Hematopoietic multipotent progenitor cell treated with erythropoietin and hydrocortisone succinate and interleukin-3 and kit ligand, for 4 days (in vitro differentiated cells): ENCODE measurements at regions not wholly inside any gene's neighbourhood (a gene's known extent, or its start where the extent isn't known, plus 50 kb on each side); places are given as distances from the start of the nearest gene placed in this dataset.

Source experiments
- DNase-seq: peaks from one replicate; pipeline ENCODE4 v3.0.0-alpha.2; 2015

GRCh38 chr13:26929971-26930730, 169.6 kb upstream of the GPR12 start:
- DNase-seq = peak; percentile 83

- no peak for DNase-seq
Observed at GRCh38 chr13:26927511-26927910, 166.9 kb upstream of the GPR12 start.

GRCh38 chr13:26926371-26926770, 165.8 kb upstream of the GPR12 start:
- DNase-seq = no peak

DNA sequence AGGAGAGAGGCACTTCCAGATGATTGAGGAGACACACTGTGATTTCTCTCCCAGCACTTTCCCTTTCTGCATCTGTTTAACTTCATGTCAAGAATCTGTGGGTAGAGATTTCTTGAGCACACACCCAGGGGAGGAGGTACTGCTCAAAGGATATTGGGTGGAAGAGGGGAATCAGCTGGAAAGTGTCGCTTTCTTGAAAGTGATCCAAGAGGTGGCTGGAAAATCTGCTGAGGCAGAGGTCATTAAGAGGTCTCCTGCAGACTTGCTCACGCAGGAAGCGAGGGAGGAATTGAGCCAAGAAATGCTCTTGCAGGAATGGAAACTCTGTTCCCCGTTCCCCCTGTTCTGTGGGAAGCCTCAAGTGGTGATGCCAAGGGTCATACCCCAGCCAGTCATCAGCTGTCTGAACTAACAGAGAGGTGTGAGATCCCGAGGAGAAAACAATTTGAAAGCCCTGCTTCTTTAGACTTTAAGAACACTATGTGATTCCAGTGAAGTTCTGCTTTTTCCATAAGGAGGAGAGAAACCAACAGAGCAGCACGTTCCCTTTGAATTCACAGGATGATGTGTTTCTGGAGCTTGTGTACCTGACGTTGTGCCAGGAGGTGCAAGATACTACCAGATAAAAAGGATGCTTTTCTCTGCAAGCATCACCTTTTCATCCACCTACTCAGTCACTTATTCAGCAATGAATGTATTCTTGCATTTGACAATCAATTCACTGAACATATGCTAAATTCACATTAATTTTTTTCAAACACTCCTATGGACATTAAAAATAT, 163.4 kb upstream of the GPR12 start:
- DNase-seq = no peak

GRCh38 chr13:26921918-26922317, 161.3 kb upstream of the GPR12 start:
- no peak for DNase-seq

DNA sequence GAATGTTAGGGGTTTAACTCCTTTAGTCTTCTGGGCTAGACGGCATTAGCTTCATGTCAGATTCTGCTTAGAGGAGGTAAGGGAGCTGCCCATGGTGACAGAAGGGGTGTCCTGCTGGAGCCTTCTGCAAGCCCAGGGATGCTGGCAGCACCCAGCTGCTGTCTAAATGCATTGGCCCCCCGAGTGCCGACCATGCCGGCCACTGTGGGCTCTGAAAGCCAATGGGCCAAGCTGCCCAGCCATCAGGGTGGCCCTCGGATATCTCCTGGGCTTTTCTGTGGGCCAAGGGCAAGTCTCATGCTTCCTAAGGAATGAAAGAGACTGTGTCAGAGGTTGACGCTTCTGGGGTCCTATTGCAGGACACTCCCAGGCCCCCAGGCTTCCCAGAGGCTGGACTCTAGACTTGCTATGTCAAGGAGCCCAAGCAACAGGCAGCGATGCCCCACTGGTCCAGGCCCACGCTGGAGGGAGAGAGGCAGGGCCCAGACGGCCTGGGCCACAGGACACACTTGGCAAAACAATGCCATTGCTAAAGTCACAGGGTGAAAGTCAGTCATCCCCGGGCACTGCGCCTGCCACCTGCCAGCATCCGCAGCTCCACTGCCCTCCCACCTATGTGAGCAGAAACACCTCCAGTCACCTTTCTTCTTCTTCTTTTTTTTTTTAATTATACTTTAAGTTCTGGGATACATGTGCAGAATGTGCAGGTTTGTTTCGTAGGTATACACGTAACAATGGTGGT, 160.2 kb upstream of the GPR12 start:
- no peak for DNase-seq

DNA sequence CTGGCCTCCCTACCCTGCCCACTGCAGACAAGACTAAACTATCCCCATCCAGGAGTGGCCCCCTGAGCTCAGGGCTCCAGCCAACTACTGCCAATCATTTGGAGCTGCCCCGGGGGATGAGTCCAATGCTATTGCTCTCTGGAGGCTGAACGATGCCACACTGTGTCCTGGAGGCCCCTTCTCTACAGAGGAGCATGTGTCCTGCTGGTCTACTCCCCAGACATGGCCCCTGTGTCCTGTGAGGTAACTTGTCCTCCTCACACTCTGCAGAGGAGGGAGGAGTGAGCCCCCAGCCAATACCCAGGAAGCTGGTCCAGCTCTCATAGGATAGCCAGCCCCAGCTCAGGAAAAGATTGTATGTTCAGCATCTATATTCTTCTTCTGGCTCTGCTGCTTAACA, 159.1 kb upstream of the GPR12 start:
- DNase-seq = no peak

GRCh38 chr13:26919311-26919710, 158.7 kb upstream of the GPR12 start:
- no peak for DNase-seq

- DNase-seq = peak; percentile 82
Observed at GRCh38 chr13:26914624-26915023, 154.0 kb upstream of the GPR12 start.

- DNase-seq = no peak
Observed at GRCh38 chr13:26914148-26914547, 153.6 kb upstream of the GPR12 start.

DNA sequence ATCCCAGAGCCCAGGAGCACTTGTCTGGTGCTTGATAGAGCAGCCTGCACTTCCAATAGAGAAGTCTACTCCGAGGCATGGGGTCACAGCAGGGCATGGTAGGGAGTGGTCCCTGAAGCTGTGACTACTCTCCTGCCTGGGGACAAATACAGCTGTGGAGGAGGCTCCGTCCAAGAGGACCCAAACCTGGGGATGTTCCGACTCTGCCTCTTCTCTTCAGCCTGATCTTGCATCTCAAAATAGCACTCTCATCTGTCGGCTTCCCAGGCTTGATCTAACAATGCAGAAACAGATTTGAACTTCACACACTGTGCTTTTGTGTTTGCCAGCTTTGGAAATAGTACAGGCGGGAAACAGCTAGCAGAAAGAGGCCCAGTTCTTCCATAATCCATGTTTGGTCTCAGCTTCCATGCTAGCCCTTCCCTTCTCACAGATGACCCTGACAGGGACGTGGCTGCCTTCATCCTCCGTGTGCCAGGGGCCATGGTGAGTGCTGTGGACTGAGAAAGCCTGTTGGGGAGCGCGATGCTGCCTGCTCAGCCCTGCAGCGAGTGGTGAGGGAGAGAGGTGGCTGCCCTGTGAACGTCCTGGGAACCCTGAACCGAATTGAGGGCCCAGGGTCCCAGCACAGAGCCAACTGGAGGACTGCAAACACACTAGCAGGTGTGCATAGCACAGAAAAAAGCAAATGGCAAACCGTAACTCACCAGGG, 150.3 kb upstream of the GPR12 start:
- DNase-seq = no peak

DNA sequence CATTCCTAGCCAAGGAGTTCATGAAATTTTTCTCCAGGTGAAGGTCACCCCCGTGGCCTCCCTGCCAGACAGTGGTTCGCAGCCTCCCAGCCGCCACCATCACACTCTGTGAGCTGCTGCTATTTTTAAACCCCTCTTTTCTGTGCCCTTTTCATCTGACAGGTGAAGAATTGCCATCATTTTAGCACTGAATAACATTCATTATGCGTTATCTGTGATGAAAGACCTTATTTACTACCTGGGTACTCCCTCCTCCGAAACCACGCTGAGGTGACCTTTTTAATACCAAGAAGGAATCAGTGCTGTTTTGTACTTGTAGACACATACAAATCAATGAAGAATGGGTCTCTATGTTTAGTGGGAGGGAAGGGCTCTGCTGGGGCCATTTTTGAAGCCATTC, 148.9 kb upstream of the GPR12 start:
- no peak for DNase-seq

DNA sequence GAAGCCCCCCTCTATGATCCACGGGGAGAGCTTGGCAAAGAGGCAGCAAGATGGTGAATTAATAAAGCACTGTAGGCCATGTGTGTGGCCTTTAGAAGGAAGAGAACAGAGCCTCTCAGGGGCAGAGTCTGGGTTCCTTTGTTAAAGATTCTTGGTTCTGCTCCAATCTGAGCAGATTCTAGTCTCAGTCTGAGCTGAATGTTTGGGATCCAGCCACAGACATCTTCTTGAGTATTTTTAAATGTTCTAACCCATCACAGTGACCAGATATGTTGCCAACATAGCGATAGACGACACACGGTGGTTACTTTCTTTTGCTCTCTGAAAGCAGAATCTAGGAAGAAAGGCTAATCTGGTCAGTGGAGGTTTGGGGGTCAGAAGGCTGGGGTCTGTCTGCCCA, 147.5 kb upstream of the GPR12 start:
- no peak for DNase-seq

DNA sequence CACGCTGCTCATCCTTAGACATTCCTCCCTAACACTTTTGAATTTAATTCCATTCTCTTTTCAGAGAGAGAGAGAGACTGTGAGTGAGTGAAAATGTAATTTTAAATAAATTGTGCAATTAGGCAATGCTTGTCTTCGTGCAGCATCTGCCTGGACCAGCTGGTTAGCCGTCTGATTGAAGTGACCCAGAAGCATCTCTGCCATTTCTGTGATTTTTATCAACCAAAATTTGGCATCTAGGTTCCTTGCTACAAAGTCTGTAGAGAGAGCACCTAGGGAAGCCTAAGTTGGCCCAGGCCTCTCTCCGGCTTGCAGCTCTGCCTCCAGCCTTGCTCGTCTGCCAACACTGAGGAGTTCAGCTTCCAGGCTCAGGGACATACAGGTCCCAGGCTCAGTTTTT, 138.6 kb upstream of the GPR12 start:
- no peak for DNase-seq

- DNase-seq = no peak
Observed at GRCh38 chr13:26897706-26898550, 137.3 kb upstream of the GPR12 start.

DNA sequence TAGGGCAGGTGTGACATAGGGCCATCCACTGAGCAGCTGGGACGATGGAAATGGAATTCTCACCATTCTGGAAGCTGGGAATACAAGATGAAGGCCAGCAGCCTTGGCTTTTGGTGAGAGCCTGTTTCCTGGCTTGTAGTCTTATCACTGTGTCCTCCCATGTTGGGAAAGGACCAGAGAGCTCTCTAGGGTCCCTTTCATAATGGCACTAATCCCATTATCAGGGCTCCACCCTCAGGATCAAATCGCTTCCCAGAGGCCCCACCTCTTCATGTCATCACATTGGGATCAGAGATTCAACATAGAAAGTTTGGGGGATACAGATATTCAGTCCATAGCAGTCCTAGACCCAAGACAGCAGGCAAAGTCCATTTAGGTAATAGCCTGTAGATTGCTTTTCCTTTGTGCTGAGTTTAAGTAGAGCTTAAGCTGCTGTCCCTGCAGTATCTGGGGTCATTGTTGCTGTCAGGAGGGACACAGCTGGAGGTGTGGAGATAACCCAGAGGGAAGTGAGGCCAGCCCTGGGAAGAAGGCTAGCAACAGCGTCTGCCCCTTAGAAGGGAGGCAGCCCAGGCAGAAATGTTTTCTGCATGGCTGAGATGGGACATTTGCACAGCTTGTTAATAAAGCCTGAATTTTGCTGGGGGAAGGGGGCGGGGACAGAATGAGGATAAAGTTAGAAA, 136.5 kb upstream of the GPR12 start:
- DNase-seq = no peak

GRCh38 chr13:26895808-26896466, 135.4 kb upstream of the GPR12 start:
- DNase-seq = no peak

GRCh38 chr13:26895081-26895807, 134.7 kb upstream of the GPR12 start:
- DNase-seq = no peak

GRCh38 chr13:26888632-26889031, 128.0 kb upstream of the GPR12 start:
- no peak for DNase-seq

GRCh38 chr13:26887594-26887993, 127.0 kb upstream of the GPR12 start:
- no peak for DNase-seq
